HCT116 (cell line): ENCODE measurements at regions not wholly inside any gene's neighbourhood (a gene's known extent, or its start where the extent isn't known, plus 50 kb on each side); places are given as distances from the start of the nearest gene placed in this dataset.

Source experiments
- ATAC-seq: fragments of 200-7000 bp; cut with Tn5 transposase; 2 replicates; pipeline ENCODE4 v1.9.1; 2020; ENCODE audit warnings: mild to moderate bottlenecking, moderate library complexity
- BruUV-seq: library from RNA; stranded (reverse); fragments of 400-500 nt; replicated peaks from 2 replicates; lab custom pipeline; 2021; lab: Mats Ljungman, UMichigan
- CTCF ChIA-PET: fragments of 300-600 bp; sonication (Branson Sonifier 250); formaldehyde crosslinking; loops from one replicate; lab custom pipeline; 2021; ENCODE audit warnings: antibody characterized with exemption; lab: Charles Lee
- POLR2A ChIA-PET: fragments of 300-600, 350-600 bp; sonication (Branson Sonifier 250); formaldehyde crosslinking; loops from one replicate; lab custom pipeline; 2021; ENCODE audit warnings: antibody characterized with exemption; lab: Charles Lee
- RAD21 ChIA-PET, 2 experiments: fragments of 300-600 bp; sonication (Branson Sonifier 250); formaldehyde crosslinking; loops; one replicate each; lab custom pipeline; 2023; ENCODE audit warnings: low total read pairs in 2 of 2; ENCODE audit not compliant: uncharacterized antibody in 2 of 2, unreplicated experiment in 2 of 2, low non-redundant PET in 1 of 2; lab: Charles Lee
- DNase-seq: peaks from one replicate; pipeline ENCODE4 v3.0.0-alpha.2; 2010; ENCODE audit warnings: low read depth, low spot score
- H2AFZ ChIP-seq: fragments of 200-600 bp; shearing (Covaris generic), sonication (generic); 2 replicates; pipeline ENCODE4 v1.6.1; 2017; ENCODE audit warnings: low read depth, mixed run types, mixed read lengths, antibody characterized with exemption, low read length; ENCODE audit not compliant: poor library complexity, severe bottlenecking
- H3K27ac ChIP-seq: 2 replicates; pipeline ENCODE4 v1.5.1; 2012; ENCODE audit warnings: low read depth, low read length
- H3K27me3 ChIP-seq: fragments of 200-600 bp; sonication (generic); 2 replicates; pipeline ENCODE4 v1.6.1; 2016; ENCODE audit warnings: mixed run types, low read length, mixed read lengths; ENCODE audit not compliant: insufficient read depth
- H3K36me3 ChIP-seq, 2 experiments: fragments of 200-500 bp in 1 of 2; fragments of 200-600 bp in 1 of 2; sonication (Bioruptor generic) in 1 of 2; sonication (generic) in 1 of 2; 2 replicates each; pipeline versions ENCODE4 v1.5.1 to v1.6.1; 2014 to 2016; ENCODE audit warnings: low read length in 2 of 2, inconsistent platforms in 1 of 2, mixed read lengths in 1 of 2, mixed run types in 1 of 2; ENCODE audit not compliant: insufficient read depth in 2 of 2, control insufficient read depth in 1 of 2
- H3K4me1 ChIP-seq, 2 experiments: fragments of 200-600 bp in 1 of 2; sonication (generic) in 1 of 2; 2 replicates each; pipeline versions ENCODE4 v1.5.1 to v1.6.1; 2012 to 2017; ENCODE audit warnings: low read length in 2 of 2, inconsistent platforms in 1 of 2, mild to moderate bottlenecking in 1 of 2, mixed read lengths in 1 of 2, mixed run types in 1 of 2, moderate library complexity in 1 of 2; ENCODE audit not compliant: insufficient read depth in 2 of 2, control insufficient read depth in 1 of 2
- H3K4me2 ChIP-seq: fragments of 200-600 bp; sonication (generic); 2 replicates; pipeline ENCODE4 v1.6.1; 2017; ENCODE audit warnings: mixed run types, low read length, mixed read lengths
- H3K4me3 ChIP-seq, 2 experiments: fragments of 200-600 bp in 1 of 2; sonication (generic) in 1 of 2; replicated peaks in 1 of 2; 2 replicates each; pipeline ENCODE4 v1.5.1; 2011 to 2016; ENCODE audit warnings: low read length in 2 of 2, control low read depth in 1 of 2, low read depth in 1 of 2, mild to moderate bottlenecking in 1 of 2, mixed read lengths in 1 of 2, mixed run types in 1 of 2
- H3K79me2 ChIP-seq: fragments of 200-600 bp; sonication (generic); 2 replicates; pipeline ENCODE4 v1.6.1; 2017; ENCODE audit warnings: mild to moderate bottlenecking, mixed run types, low read length, moderate library complexity, mixed read lengths; ENCODE audit not compliant: insufficient read depth
- H3K9ac ChIP-seq: fragments of 200-600 bp; sonication (generic); 2 replicates; pipeline ENCODE4 v1.6.1; 2016; ENCODE audit warnings: low read length, mixed read lengths
- H3K9me2 ChIP-seq: fragments of 200-600 bp; sonication (generic), shearing (Covaris generic); 2 replicates; pipeline ENCODE4 v1.6.1; 2017; ENCODE audit warnings: mixed run types, mild to moderate bottlenecking, moderate library complexity; ENCODE audit not compliant: insufficient read depth
- H3K9me3 ChIP-seq, 2 experiments: fragments of 200-500 bp in 1 of 2; fragments of 200-600 bp in 1 of 2; sonication (Bioruptor generic) in 1 of 2; sonication (generic) in 1 of 2; 2 replicates each; pipeline ENCODE4 v1.6.1; 2014 to 2017; ENCODE audit warnings: low read length in 2 of 2, mixed read lengths in 2 of 2, inconsistent platforms in 1 of 2, low read depth in 1 of 2, mild to moderate bottlenecking in 1 of 2, mixed run types in 1 of 2, moderate library complexity in 1 of 2; ENCODE audit not compliant: control insufficient read depth in 1 of 2, insufficient read depth in 1 of 2
- H4K20me1 ChIP-seq: fragments of 200-600 bp; sonication (generic), shearing (Covaris generic); 2 replicates; pipeline ENCODE4 v1.6.1; 2017; ENCODE audit warnings: mixed run types, mild to moderate bottlenecking, moderate library complexity; ENCODE audit not compliant: insufficient read depth
- ATF3 ChIP-seq: IDR thresholded peaks from 2 replicates; pipeline ENCODE4 v1.6.1; 2012
- CBX3 ChIP-seq: IDR thresholded peaks from 2 replicates; pipeline ENCODE4 v1.6.1; 2012; ENCODE audit warnings: low read depth
- CTCF ChIP-seq, 3 experiments: fragments of 200-600 bp in 1 of 3; sonication (generic) in 1 of 3; IDR thresholded peaks in 2 of 3; conservative IDR thresholded peaks in 1 of 3; 2 replicates each; pipeline ENCODE4 v1.5.1; 2012 to 2017; ENCODE audit warnings: low read depth in 2 of 3, low read length in 2 of 3, antibody characterized with exemption in 1 of 3, borderline replicate concordance in 1 of 3, control low read depth in 1 of 3, mild to moderate bottlenecking in 1 of 3, mixed read lengths in 1 of 3, mixed run types in 1 of 3, moderate library complexity in 1 of 3; ENCODE audit not compliant: insufficient read depth in 1 of 3
- EGR1 ChIP-seq: IDR thresholded peaks from 2 replicates; pipeline ENCODE4 v1.6.1; 2012; ENCODE audit warnings: low read depth
- EZH2 ChIP-seq: fragments of 200-600 bp; sonication (generic); IDR thresholded peaks from 2 replicates; pipeline ENCODE4 v1.6.1; 2017; ENCODE audit warnings: antibody characterized with exemption, mixed run types
- JUND ChIP-seq: IDR thresholded peaks from 2 replicates; pipeline ENCODE4 v1.6.1; 2012
- RAD21 ChIP-seq: IDR thresholded peaks from 2 replicates; pipeline ENCODE4 v1.6.1; 2012; ENCODE audit warnings: low read depth, mild to moderate bottlenecking
- SP1 ChIP-seq: IDR thresholded peaks from 2 replicates; pipeline ENCODE4 v1.6.1; 2012; ENCODE audit warnings: low read depth
- SRF ChIP-seq: IDR thresholded peaks from 2 replicates; pipeline ENCODE4 v1.6.1; 2012; ENCODE audit warnings: low read depth
- YY1 ChIP-seq: IDR thresholded peaks from 2 replicates; pipeline ENCODE4 v1.6.1; 2011; ENCODE audit warnings: low read length, low read depth, moderate library complexity, mild to moderate bottlenecking; ENCODE audit not compliant: insufficient replicate concordance; ENCODE audit errors: extremely low read depth
- ZFX ChIP-seq: fragments of 450-650 bp; IDR thresholded peaks from 2 replicates; pipeline ENCODE4 v1.6.1; 2017
- intact Hi-C: fragments of 100-400 bp; cut with micrococcal nuclease; formaldehyde crosslinking; loops from 2 replicates; pipeline ENCODE4 v1.10.0; 2022
- TF ChIP-seq, protein P1 (sequence below): IDR thresholded peaks from 2 replicates; pipeline ENCODE4 v1.6.1; 2011; ENCODE audit warnings: mild to moderate bottlenecking, low read length, moderate library complexity; ENCODE audit not compliant: insufficient replicate concordance; ENCODE audit errors: extremely low read depth

GRCh38 chr6:85192186-85192585, 257.7 kb upstream of the NT5E start:
- Histone ChIP-seq H4K20me1 (no peaks in the 10 kb centered on the region), H3K27me3 (peaks cover 8% of the 10 kb centered on the region; the same call in 1 of the 2 replicates), H3K9me2 (no peaks in the 10 kb centered on the region), H3K36me3 (no peaks in the 10 kb centered on the region), H3K9me3 (no peaks in the 10 kb centered on the region), H3K27ac (no peak overlapping the region), H3K9ac (no peak overlapping the region), H3K4me2 (no peak overlapping the region), H2AFZ (no peak overlapping the region), H3K79me2 (no peaks in the 10 kb centered on the region), H3K4me1 (peaks cover 0 to 6% of the 10 kb centered on the region in 2 experiments; a peak in 2 of 4 replicates), H3K4me3 (no peak overlapping the region)
- no peak for TF ChIP-seq SRF
- TF ChIP-seq EGR1: no peak
- TF ChIP-seq SP1: no peak
- TF ChIP-seq CBX3: no peak
- POLR2A ChIA-PET: no interaction called here
- RAD21 ChIA-PET: no interaction called here
- CTCF ChIA-PET: no interaction called here
- BruUV-seq: no TSS peak
- intact Hi-C loops: no loop called here
- DNase-seq (no peak), ATAC-seq (no peak)

GRCh38 chr6:85191656-85192055, 258.2 kb upstream of the NT5E start:
- H3K27me3 ChIP-seq: peaks cover 11% of the 10 kb centered on the region; the same call in 1 of the 2 replicates
- no peak overlapping the region for H3K9ac ChIP-seq
- no peaks in the 10 kb centered on the region for H3K79me2 ChIP-seq
- no peaks in the 10 kb centered on the region for H4K20me1 ChIP-seq
- ATAC-seq (no peak), DNase-seq (no peak)
- H3K36me3 ChIP-seq: no peaks in the 10 kb centered on the region
- no peak overlapping the region for H3K4me2 ChIP-seq
- no peak overlapping the region for H2AFZ ChIP-seq
- ChIA-PET CTCF (no interaction called here), RAD21 (no interaction called here), POLR2A (no interaction called here)
- H3K4me3 ChIP-seq: no peak overlapping the region
- intact Hi-C loops: no loop called here
- no peak for TF ChIP-seq EZH2
- TF ChIP-seq ZFX: no peak
- no peak for TF ChIP-seq ATF3
- TF ChIP-seq, protein P1, sequence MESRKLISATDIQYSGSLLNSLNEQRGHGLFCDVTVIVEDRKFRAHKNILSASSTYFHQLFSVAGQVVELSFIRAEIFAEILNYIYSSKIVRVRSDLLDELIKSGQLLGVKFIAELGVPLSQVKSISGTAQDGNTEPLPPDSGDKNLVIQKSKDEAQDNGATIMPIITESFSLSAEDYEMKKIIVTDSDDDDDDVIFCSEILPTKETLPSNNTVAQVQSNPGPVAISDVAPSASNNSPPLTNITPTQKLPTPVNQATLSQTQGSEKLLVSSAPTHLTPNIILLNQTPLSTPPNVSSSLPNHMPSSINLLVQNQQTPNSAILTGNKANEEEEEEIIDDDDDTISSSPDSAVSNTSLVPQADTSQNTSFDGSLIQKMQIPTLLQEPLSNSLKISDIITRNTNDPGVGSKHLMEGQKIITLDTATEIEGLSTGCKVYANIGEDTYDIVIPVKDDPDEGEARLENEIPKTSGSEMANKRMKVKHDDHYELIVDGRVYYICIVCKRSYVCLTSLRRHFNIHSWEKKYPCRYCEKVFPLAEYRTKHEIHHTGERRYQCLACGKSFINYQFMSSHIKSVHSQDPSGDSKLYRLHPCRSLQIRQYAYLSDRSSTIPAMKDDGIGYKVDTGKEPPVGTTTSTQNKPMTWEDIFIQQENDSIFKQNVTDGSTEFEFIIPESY: no peak
- TF ChIP-seq SRF: no peak
- TF ChIP-seq CTCF (IDR thresholded peaks at IDR 0.05 in 2 of 3, conservative IDR thresholded peaks at IDR 0.05 in 1 of 3; ENCODE audit: borderline replicate concordance in 1 of 3, insufficient read depth in 1 of 3, low read depth in 2 of 3, low read length in 2 of 3): no peak
- TF ChIP-seq JUND: no peak
- TF ChIP-seq YY1: no peak
- TF ChIP-seq CBX3: no peak
- no peak for TF ChIP-seq RAD21
- peaks cover 0 to 6% of the 10 kb centered on the region in 2 experiments; a peak in 2 of 4 replicates for H3K4me1 ChIP-seq
- H3K9me2 ChIP-seq: no peaks in the 10 kb centered on the region
- no TSS peak for BruUV-seq
- no peak overlapping the region for H3K27ac ChIP-seq
- no peaks in the 10 kb centered on the region for H3K9me3 ChIP-seq
